ENCODE measurements at regions not wholly inside any gene's neighbourhood (a gene's known extent, or its start where the extent isn't known, plus 50 kb on each side); places are given as distances from the start of the nearest gene placed in this dataset.
A peak's percentile ranks its signal among the peaks of the same experiment; 100 is the strongest.

GRCh38 chr7:53800746-53801145 is 741.4 kb upstream of the VSTM2A start:
- no peak for DNase-seq (ENCODE audit: low spot score in 2 of 2)
- Mint-ChIP-seq H3K27ac (no peak overlapping the region), H3K9me3 (peaks cover 11 to 12% of the 10 kb centered on the region in 2 donors), H3K36me3 (peaks cover 0 to 9% of the 10 kb centered on the region in 2 donors)
- ATAC-seq: no peak

DNA sequence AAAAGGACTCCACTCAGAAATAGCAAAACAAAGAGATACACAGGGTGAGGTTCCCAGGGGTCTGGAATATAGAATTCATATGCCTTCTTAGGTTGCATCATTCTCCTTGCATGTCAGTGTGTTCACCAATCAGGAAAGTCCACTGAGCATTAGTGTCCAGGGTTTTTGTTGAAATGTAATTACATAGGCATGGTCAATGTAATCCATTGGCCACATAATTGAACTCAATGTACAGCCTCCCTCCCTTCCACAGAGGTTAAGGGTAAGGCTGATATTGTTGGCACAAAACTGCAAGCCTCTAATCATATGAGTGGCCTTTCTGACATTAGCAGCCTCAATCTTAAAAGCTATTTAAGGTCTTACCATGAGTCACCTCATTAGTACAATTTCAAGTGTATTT is 736.1 kb upstream of the VSTM2A start:
- no peak for DNase-seq (ENCODE audit: low spot score in 2 of 2)
- Mint-ChIP-seq H3K36me3 (no peaks in the 10 kb centered on the region), H3K27ac (no peak overlapping the region), H3K9me3 (peaks cover 3 to 5% of the 10 kb centered on the region in 2 donors)
- ATAC-seq: no peak

DNA sequence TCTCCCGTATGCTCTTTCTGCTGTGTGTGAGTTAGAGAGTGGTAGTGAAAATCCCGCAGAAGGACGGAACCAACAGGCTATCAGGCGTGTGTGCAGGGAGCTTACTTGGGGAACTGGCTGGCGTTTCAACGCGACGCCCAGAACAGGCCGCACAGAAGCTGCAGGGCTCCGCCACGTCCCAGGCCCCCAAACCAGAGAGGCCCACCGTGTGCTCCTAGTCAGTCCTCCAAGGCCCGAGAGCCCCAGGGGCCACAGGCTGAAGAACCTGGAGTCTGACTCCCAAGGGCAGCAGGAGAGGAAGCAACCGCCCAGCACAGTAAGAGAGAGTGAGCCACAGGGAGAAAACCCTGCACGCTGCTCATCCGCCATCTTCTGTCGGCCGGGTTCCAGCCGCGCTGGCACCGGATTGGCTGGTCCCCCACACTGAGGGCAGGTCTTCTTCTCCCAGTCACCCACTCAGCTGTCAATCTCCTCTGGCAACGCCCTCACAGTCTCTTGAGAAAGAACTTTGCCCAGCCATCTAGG is 730.6 kb upstream of the VSTM2A start:
- DNase-seq (ENCODE audit: low spot score in 2 of 2): no peak
- peaks cover 13 to 19% of the 10 kb centered on the region in 2 donors for H3K9me3 Mint-ChIP-seq
- H3K27ac Mint-ChIP-seq: no peak overlapping the region
- H3K36me3 Mint-ChIP-seq: peaks cover 0 to 12% of the 10 kb centered on the region in 2 donors
- ATAC-seq: peak in 1 of 2 donors; percentile 75

GRCh38 chr7:53812135-53812534 is 730.0 kb upstream of the VSTM2A start:
- H3K27ac Mint-ChIP-seq: no peak overlapping the region
- H3K9me3 Mint-ChIP-seq: peaks cover 18 to 24% of the 10 kb centered on the region in 2 donors
- ATAC-seq: no peak
- H3K36me3 Mint-ChIP-seq: peaks cover 0 to 12% of the 10 kb centered on the region in 2 donors
- DNase-seq (ENCODE audit: low spot score in 2 of 2): no peak

DNA sequence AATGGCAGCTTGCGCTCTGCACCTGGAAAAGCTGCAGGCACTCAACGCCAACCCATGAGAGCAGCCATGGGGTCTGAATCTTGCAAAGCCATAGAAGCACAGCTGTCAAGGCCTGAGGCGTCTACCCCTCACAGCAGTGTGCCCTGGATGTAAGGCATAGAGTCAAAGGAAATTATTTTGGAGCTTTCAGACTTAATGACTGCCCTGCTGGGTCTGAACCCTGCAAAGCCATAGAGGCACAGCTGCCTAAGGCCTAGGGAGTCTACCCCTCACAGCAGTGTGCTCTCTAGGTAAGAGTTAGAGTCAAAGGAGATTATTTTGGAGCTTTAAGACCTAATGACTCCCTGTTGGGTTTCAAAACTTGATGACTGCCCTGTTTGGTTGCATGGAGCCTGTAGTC is 706.9 kb upstream of the VSTM2A start:
- Mint-ChIP-seq H3K9me3 (peaks cover 23 to 25% of the 10 kb centered on the region in 2 donors), H3K27ac (no peak overlapping the region)
- no peak for ATAC-seq

GRCh38 chr7:53877688-53878087 is 664.5 kb upstream of the VSTM2A start:
- no peak overlapping the region for H3K27ac Mint-ChIP-seq
- peaks cover 28 to 29% of the 10 kb centered on the region in 2 donors for H3K9me3 Mint-ChIP-seq
- H3K36me3 Mint-ChIP-seq: peaks cover 0 to 12% of the 10 kb centered on the region in 2 donors
- ATAC-seq (no peak), DNase-seq (ENCODE audit: low spot score in 2 of 2) (no peak)

More for the DNA sequence above, 706.9 kb upstream of the VSTM2A start:
- DNase-seq (ENCODE audit: low spot score in 2 of 2): no peak
- H3K36me3 Mint-ChIP-seq: no peaks in the 10 kb centered on the region

DNA sequence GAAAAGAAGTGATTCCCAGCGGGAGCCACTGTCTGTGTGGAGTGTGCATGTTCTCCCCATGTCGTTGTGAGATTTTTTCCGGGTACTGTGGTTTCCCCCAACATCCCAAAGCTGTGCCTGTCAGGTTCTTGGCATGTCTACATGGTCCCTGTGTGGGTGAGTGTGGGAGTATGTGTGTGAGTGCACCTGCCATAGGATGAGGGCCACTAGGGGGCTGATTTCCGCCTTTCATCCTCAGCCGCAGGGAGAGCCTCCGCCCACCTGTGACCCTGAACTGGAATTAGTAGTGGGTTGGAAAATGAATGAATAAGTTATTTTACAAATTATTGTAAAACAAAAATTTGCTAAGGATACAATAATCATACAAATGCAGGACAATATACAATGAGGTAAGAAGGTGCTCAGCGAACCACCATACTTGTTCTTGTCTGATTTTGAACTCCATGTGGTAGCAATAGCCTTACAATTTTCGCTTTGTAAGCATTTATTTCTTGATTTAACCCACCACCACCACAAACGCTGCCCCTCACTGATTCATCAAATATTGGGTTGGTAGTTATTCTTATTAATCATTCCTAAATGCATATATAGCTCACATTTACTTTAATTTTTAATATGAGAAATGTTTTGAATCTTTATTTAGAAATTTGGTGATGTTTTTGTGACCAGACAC is 641.2 kb upstream of the VSTM2A start:
- H3K36me3 Mint-ChIP-seq: peaks cover 0 to 6% of the 10 kb centered on the region in 2 donors
- DNase-seq (ENCODE audit: low spot score in 2 of 2) (no peak), ATAC-seq (no peak)
- H3K27ac Mint-ChIP-seq: no peak overlapping the region
- H3K9me3 Mint-ChIP-seq: peaks cover 26 to 31% of the 10 kb centered on the region in 2 donors

GRCh38 chr7:53904355-53904754 is 637.8 kb upstream of the VSTM2A start:
- H3K9me3 Mint-ChIP-seq: peaks cover 34 to 40% of the 10 kb centered on the region in 2 donors

DNA sequence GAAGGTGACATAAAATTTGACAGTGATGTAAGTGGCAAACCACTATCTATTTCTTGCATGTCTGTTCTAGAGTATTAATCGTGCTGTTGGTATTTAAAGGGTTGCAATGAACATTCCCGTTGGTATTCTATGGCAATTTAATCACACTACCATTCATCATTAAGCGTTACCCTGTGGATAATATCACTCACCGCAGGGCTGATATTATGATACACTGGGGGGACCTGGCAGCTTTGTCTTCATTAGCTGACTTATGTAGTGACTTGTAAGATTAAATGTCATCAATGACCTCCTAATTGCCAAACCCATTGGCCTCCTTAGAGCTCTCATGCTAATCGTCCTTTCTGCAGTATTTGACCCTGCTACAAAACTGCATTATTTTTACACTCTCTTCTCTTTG is 624.5 kb upstream of the VSTM2A start:
- DNase-seq (ENCODE audit: low spot score in 2 of 2) (no peak), ATAC-seq (no peak)
- H3K27ac Mint-ChIP-seq: no peak overlapping the region
- H3K9me3 Mint-ChIP-seq: peaks cover 26 to 28% of the 10 kb centered on the region in 2 donors
- peaks cover 4 to 5% of the 10 kb centered on the region in 2 donors for H3K36me3 Mint-ChIP-seq

More at GRCh38 chr7:53904355-53904754, 637.8 kb upstream of the VSTM2A start:
- DNase-seq (ENCODE audit: low spot score in 2 of 2) (no peak), ATAC-seq (no peak)
- peaks cover 0 to 19% of the 10 kb centered on the region in 2 donors for H3K36me3 Mint-ChIP-seq
- no peak overlapping the region for H3K27ac Mint-ChIP-seq

- Mint-ChIP-seq H3K36me3 (peaks cover 0 to 7% of the 10 kb centered on the region in 2 donors), H3K9me3 (peaks cover 20 to 24% of the 10 kb centered on the region in 2 donors), H3K27ac (no peak overlapping the region)
- no peak for ATAC-seq
- no peak for DNase-seq (ENCODE audit: low spot score in 2 of 2)
Measured at GRCh38 chr7:53920011-53920410, 622.2 kb upstream of the VSTM2A start.

DNA sequence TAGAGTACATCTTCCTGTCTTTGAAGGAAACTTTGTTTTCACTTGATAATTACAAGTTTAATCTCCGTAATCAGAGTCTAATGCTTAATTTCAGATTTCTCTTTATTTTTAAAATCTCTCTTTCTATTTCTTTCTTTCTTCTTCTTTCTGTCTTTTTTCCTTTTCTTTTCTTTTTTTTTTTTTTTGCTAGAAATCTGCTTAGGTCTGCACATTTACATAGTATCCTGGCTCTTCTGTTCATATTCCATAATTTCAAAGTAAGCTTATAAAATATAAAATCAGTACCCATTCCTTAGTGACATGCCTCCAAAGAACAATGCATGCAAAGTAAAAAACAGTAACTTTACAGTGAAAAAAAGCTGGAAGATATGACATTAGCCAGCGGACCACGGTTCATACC is 601.7 kb upstream of the VSTM2A start:
- H3K36me3 Mint-ChIP-seq: peaks cover 5 to 6% of the 10 kb centered on the region in 2 donors
- H3K9me3 Mint-ChIP-seq: peaks cover 26 to 29% of the 10 kb centered on the region in 2 donors
- ATAC-seq (no peak), DNase-seq (ENCODE audit: low spot score in 2 of 2) (no peak)
- no peak overlapping the region for H3K27ac Mint-ChIP-seq

DNA sequence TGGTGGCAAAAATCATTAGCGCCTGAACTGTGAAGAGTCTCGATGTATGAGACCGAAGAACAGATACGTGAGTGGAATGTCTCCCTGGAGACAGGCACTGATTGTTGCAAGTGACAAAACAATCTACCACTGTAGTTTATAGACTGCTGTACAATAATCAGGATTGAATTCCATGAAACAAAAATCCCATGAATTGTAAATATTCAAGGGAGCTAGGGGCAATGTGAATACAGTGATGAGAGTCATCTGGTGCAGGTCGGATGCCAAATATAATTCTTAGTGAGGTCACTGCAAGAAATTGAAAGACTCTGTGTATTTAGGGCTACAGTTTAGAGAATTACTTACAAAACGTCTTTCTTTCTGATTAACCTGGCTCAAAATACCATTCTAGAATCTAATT is 594.4 kb upstream of the VSTM2A start:
- ATAC-seq: no peak
- DNase-seq (ENCODE audit: low spot score in 2 of 2): no peak
- Mint-ChIP-seq H3K9me3 (peaks cover 28 to 36% of the 10 kb centered on the region in 2 donors), H3K27ac (no peak overlapping the region), H3K36me3 (no peaks in the 10 kb centered on the region)

- H3K27ac Mint-ChIP-seq: no peak overlapping the region
- no peak for ATAC-seq
- peaks cover 0 to 7% of the 10 kb centered on the region in 2 donors for H3K36me3 Mint-ChIP-seq
- DNase-seq (ENCODE audit: low spot score in 2 of 2): no peak
- H3K9me3 Mint-ChIP-seq: peaks cover 3 to 13% of the 10 kb centered on the region in 2 donors
Measured at GRCh38 chr7:53965716-53966115, 576.5 kb upstream of the VSTM2A start.

DNA sequence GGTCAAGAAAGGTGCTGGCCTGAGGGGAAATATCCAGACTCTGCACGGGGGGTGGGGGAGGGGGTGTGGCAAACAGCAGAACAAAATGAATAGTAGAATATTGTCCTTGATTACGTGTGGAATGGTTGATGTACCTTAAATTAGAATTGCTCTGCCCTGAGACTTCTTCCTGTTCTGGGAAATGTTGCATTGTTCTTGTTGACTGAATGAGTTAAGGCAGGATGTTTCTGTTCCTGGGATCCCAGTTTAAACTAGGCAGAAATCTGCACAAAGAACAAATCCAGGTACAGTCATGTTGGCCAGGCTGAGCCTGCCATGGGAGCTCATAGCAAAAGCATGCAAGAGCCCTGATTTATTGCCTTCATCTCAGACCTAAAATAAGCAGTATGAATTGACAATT is 558.7 kb upstream of the VSTM2A start:
- Mint-ChIP-seq H3K36me3 (peaks cover 0 to 10% of the 10 kb centered on the region in 2 donors), H3K27ac (no peak overlapping the region), H3K9me3 (peaks cover 34 to 44% of the 10 kb centered on the region in 2 donors)
- no peak for DNase-seq (ENCODE audit: low spot score in 2 of 2)
- no peak for ATAC-seq

DNA sequence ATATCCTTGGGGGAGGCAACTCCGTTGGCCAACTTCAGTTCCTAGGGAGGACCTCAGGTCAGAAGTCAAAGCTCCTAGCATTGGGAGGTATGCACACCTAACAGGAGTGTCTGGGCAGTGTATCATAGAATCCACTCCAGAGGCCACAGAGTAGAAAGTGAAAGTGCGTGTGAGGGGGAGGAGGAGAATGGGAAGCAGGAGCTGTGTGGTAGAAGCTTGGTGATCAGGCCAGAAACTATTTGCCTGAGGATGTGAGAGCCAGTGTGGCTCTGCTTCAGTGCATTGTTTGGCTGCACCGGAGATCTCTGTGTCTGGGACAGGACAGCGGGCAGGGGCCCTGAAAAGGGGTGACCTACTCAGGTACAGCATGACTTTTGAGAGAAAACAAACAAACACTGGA is 557.4 kb upstream of the VSTM2A start:
- no peak for DNase-seq (ENCODE audit: low spot score in 2 of 2)
- H3K9me3 Mint-ChIP-seq: peaks cover 32 to 40% of the 10 kb centered on the region in 2 donors
- H3K27ac Mint-ChIP-seq: no peak overlapping the region
- no peak for ATAC-seq
- peaks cover 0 to 10% of the 10 kb centered on the region in 2 donors for H3K36me3 Mint-ChIP-seq

DNA sequence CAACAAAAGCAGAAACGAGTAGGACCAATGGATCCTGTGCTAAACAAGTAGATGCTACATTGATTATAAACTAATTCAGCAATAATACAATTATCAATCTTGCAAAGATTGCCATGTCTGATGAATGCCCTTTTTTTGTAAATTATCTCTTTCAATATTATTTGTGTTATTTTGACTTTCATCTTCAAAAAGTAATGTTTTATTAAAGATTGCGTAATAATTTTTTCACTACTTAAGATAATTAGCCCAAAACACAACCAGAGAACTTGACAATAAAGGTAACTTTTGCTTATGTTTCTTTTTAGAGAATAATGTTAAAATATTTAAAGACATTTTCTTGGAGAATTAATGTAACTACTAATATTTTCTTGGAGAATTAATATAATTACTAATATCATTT is 553.8 kb upstream of the VSTM2A start:
- H3K9me3 Mint-ChIP-seq: peaks cover 31% of the 10 kb centered on the region in 2 donors
- no peak overlapping the region for H3K27ac Mint-ChIP-seq
- H3K36me3 Mint-ChIP-seq: peaks cover 0 to 10% of the 10 kb centered on the region in 2 donors
- ATAC-seq (no peak), DNase-seq (ENCODE audit: low spot score in 2 of 2) (no peak)

- DNase-seq (ENCODE audit: low spot score in 2 of 2) (no peak), ATAC-seq (no peak)
- Mint-ChIP-seq H3K27ac (no peak overlapping the region), H3K36me3 (peaks cover 0 to 5% of the 10 kb centered on the region in 2 donors), H3K9me3 (peaks cover 21 to 24% of the 10 kb centered on the region in 2 donors)
Measured at GRCh38 chr7:53993224-53993623, 549.0 kb upstream of the VSTM2A start.

DNA sequence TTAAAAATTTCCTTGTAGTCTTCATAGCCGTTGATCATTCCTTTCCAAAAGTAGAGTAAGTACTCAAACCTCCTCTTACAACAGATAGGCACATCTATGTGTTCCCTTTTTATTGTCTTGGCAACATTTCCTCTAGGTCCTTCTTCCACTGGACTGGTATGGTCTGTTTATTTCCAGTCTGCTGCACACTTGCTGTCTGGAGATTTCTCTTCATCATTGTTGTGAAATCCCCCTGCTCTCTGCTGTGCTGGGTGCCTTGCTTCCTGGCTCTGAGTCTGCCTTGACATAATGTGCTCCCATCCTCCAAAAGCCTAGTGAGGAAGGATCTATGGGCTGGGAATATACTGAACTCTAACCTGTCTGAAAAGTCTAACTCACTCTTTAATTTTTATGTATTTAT is 545.3 kb upstream of the VSTM2A start:
- no peak for ATAC-seq
- no peak for DNase-seq (ENCODE audit: low spot score in 2 of 2)
- Mint-ChIP-seq H3K36me3 (peaks cover 0 to 5% of the 10 kb centered on the region in 2 donors), H3K9me3 (peaks cover 12 to 21% of the 10 kb centered on the region in 2 donors), H3K27ac (no peak overlapping the region)
